GM13977 (cell line): ENCODE measurements at regions not wholly inside any gene's neighbourhood (a gene's known extent, or its start where the extent isn't known, plus 50 kb on each side); places are given as distances from the start of the nearest gene placed in this dataset.

ENCODE experiments used
- DNase-seq: peaks from one replicate; pipeline ENCODE4 v3.0.0; 2012; ENCODE audit warnings: low spot score
- CTCF ChIP-seq: IDR thresholded peaks from 2 replicates; pipeline ENCODE4 v1.5.1; 2012; ENCODE audit warnings: mild to moderate bottlenecking, control low read depth; ENCODE audit not compliant: insufficient read depth; ENCODE audit errors: extremely low read depth, missing control alignments
- in situ Hi-C: fragments of 300-500 bp; cut with MboI; formaldehyde crosslinking; loops from one replicate; pipeline ENCODE4 v1.12.0; 2022; ENCODE audit warnings: low sequenced_read_pairs, low pct_unique_long_range_greater_than_20kb, mixed read lengths, inconsistent platforms; ENCODE audit not compliant: unreplicated experiment

GRCh38 chr17:14739656-14740431, 439.0 kb downstream of the HS3ST3B1 start:
- no peak for TF ChIP-seq CTCF
- DNase-seq = no peak
- in situ Hi-C loops = no loop called here

DNA sequence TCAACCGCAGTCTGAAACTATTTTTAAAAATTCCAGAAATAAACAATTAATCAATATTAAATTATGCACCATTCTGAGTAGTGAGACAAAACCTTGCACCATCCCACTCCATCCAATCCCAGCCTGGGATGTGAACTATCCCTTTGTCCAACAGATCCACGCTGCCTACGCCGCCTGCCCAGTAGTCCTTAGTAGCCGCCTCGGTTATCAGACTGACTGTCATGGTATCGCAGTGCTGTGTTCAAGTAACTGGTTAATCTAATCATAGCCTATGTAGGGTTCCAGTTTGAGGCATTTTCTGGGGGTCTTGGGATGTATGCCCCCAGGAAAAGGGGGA, 437.7 kb downstream of the HS3ST3B1 start:
- no peak for DNase-seq
- no peak for TF ChIP-seq CTCF
- in situ Hi-C loops = no loop called here

GRCh38 chr17:14737984-14738651, 437.2 kb downstream of the HS3ST3B1 start:
- peak; percentile 31 for TF ChIP-seq CTCF
- no peak for DNase-seq
- in situ Hi-C loops = no loop called here

GRCh38 chr17:14736631-14737030, 435.8 kb downstream of the HS3ST3B1 start:
- in situ Hi-C loops = no loop called here
- no peak for DNase-seq
- TF ChIP-seq CTCF = no peak

DNA sequence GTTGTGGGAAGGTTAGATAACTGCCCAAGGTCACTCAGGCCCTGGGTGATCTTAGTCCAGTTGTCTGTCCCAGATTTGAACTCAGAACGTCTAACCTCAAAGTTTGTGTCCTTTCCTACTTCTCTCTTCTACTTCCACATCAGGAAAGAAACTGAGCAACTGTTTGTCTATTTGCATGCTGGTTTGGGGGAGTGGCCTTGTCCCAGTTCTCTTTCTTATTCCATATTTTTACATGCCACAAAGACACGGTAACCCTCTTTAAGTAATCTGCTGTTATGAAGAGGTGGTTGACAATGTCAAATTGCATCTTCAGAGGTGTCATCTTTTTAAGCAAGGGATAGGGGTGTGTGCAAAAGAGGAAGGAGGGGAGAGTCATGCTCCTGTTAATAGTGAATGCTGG, 432.5 kb downstream of the HS3ST3B1 start:
- TF ChIP-seq CTCF = no peak
- DNase-seq = no peak
- in situ Hi-C loops = no loop called here

GRCh38 chr17:14732211-14732610, 431.3 kb downstream of the HS3ST3B1 start:
- in situ Hi-C loops = no loop called here

More at GRCh38 chr17:14732211-14732610, 431.3 kb downstream of the HS3ST3B1 start:
- TF ChIP-seq CTCF = no peak
- no peak for DNase-seq
